ENCODE measurements at regions not wholly inside any gene's neighbourhood (a gene's known extent, or its start where the extent isn't known, plus 50 kb on each side); places are given as distances from the start of the nearest gene placed in this dataset.

DNA sequence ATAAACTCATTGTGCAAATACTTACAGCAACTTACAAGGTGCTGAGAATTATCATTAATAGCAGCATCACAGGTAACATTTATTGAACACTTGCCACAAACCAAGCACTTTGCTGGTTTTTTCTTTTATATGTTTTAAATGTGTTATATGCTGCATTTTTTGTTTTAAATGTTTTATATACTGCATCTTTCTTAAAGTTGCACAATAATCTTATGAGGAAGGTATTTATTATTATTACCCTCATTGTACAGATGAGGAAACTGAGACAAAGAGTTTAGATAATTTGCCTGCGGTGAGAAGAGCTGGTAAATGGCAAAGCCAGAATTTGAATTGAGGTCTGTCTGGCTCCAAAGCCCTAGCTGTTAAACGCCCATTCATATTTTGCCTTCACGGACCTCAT, 52.2 kb upstream of the RIOK3 start:
- TF ChIP-seq, protein P1, sequence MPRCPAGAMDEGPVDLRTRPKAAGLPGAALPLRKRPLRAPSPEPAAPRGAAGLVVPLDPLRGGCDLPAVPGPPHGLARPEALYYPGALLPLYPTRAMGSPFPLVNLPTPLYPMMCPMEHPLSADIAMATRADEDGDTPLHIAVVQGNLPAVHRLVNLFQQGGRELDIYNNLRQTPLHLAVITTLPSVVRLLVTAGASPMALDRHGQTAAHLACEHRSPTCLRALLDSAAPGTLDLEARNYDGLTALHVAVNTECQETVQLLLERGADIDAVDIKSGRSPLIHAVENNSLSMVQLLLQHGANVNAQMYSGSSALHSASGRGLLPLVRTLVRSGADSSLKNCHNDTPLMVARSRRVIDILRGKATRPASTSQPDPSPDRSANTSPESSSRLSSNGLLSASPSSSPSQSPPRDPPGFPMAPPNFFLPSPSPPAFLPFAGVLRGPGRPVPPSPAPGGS (IDR thresholded peaks at IDR 0.05) = no peak
- TF ChIP-seq EHF (CRISPR knock-in tag; IDR thresholded peaks at IDR 0.05) (no peak), MAZ (IDR thresholded peaks at IDR 0.05; ENCODE audit: borderline replicate concordance, low read depth, low read length) (no peak), CEBPB (IDR thresholded peaks at IDR 0.05) (no peak), FOSB (CRISPR knock-in tag; IDR thresholded peaks at IDR 0.05) (no peak)
- TF ChIP-seq, protein P2, sequence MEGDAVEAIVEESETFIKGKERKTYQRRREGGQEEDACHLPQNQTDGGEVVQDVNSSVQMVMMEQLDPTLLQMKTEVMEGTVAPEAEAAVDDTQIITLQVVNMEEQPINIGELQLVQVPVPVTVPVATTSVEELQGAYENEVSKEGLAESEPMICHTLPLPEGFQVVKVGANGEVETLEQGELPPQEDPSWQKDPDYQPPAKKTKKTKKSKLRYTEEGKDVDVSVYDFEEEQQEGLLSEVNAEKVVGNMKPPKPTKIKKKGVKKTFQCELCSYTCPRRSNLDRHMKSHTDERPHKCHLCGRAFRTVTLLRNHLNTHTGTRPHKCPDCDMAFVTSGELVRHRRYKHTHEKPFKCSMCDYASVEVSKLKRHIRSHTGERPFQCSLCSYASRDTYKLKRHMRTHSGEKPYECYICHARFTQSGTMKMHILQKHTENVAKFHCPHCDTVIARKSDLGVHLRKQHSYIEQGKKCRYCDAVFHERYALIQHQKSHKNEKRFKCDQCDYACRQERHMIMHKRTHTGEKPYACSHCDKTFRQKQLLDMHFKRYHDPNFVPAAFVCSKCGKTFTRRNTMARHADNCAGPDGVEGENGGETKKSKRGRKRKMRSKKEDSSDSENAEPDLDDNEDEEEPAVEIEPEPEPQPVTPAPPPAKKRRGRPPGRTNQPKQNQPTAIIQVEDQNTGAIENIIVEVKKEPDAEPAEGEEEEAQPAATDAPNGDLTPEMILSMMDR (IDR thresholded peaks at IDR 0.05) = no peak

Data from A549 (cell line).